ENCODE measurements at regions not wholly inside any gene's neighbourhood (a gene's known extent, or its start where the extent isn't known, plus 50 kb on each side); places are given as distances from the start of the nearest gene placed in this dataset.

DNA sequence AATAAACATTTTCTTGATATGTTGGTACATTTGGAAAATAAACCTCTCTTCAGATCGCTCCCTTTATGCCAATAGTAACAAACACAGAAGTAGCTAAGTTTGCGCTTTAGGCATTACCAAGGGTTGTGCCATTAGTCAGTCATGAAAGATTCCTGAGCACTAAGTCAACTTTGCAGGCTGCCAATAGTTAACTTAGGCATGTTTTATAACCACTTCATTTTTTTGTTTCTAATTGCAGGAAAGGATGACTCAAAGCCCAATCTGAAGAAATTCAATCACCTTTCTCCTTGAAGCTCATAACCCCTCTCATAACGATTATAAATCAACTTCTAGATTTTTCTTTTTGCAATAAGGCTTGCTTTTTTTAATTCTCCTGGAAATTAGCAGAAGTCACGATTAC is 517.0 kb downstream of the AGTPBP1 start:
- Mint-ChIP-seq H3K27me3 (no peaks in the 10 kb centered on the region), H3K4me1 (no peaks in the 10 kb centered on the region), H3K9me3 (ENCODE audit: insufficient read depth) (peaks cover 3% of the 10 kb centered on the region), H3K4me3 (no peak overlapping the region), H3K27ac (no peak overlapping the region)
- DNase-seq = no peak
- no peaks in the 10 kb centered on the region for H4K20me1 ChIP-seq (ENCODE audit: control insufficient read depth, insufficient read depth, low read length, poor library complexity, severe bottlenecking)
- ATAC-seq (ENCODE audit: low read depth) = no peak
- ChIA-PET POLR2A (no interaction called here), CTCF (no interaction called here)
- no peaks in the 10 kb centered on the region for H3K4me1 ChIP-seq (ENCODE audit: control insufficient read depth in 2 of 2, insufficient read depth in 2 of 2, low read length in 2 of 2)
- H3K9me3 ChIP-seq (ENCODE audit: control extremely low read depth in 1 of 3, control insufficient read depth in 2 of 3, insufficient read depth in 1 of 3, low read length in 2 of 3) = peaks cover 0 to 6% (median 0%) of the 10 kb centered on the region in 3 donors
- H3K79me2 ChIP-seq (ENCODE audit: control insufficient read depth, insufficient read depth, low read length) = no peaks in the 10 kb centered on the region
- no peak overlapping the region for H3K27ac ChIP-seq (ENCODE audit: low read length in 2 of 2)
- no peak overlapping the region for H2AFZ ChIP-seq (ENCODE audit: insufficient read depth, low read depth, low read length, poor library complexity, severe bottlenecking)
- no peaks in the 10 kb centered on the region for H3K36me3 ChIP-seq (replicated peaks in 1 of 2; ENCODE audit: control extremely low read depth in 1 of 2, control insufficient read depth in 1 of 2, extremely low read depth in 1 of 2, insufficient read depth in 2 of 2, low read length in 1 of 2)
- H3K9ac ChIP-seq (ENCODE audit: low read length) = no peak overlapping the region
- intact Hi-C loops (cut with micrococcal nuclease) = no loop called here
- TF ChIP-seq, protein P1, sequence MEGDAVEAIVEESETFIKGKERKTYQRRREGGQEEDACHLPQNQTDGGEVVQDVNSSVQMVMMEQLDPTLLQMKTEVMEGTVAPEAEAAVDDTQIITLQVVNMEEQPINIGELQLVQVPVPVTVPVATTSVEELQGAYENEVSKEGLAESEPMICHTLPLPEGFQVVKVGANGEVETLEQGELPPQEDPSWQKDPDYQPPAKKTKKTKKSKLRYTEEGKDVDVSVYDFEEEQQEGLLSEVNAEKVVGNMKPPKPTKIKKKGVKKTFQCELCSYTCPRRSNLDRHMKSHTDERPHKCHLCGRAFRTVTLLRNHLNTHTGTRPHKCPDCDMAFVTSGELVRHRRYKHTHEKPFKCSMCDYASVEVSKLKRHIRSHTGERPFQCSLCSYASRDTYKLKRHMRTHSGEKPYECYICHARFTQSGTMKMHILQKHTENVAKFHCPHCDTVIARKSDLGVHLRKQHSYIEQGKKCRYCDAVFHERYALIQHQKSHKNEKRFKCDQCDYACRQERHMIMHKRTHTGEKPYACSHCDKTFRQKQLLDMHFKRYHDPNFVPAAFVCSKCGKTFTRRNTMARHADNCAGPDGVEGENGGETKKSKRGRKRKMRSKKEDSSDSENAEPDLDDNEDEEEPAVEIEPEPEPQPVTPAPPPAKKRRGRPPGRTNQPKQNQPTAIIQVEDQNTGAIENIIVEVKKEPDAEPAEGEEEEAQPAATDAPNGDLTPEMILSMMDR (IDR thresholded peaks at IDR 0.05) = no peak
- TF ChIP-seq EZH2 (IDR thresholded peaks at IDR 0.05; ENCODE audit: borderline replicate concordance, insufficient read depth, low read depth, low read length, poor library complexity, severe bottlenecking) = no peak
- WGBS (ENCODE audit: insufficient coverage) = 90% methylated on average over 2 of the region's 4 CpGs
- H3K4me2 ChIP-seq (replicated peaks; ENCODE audit: low read depth, low read length, poor library complexity, severe bottlenecking) = no peak overlapping the region
- no peak overlapping the region for H3K4me3 ChIP-seq (ENCODE audit: control extremely low read depth in 1 of 5, extremely low read depth in 1 of 5, insufficient read depth in 1 of 5, low read depth in 2 of 5, low read length in 4 of 5)
- no peaks in the 10 kb centered on the region for H3K27me3 ChIP-seq (replicated peaks in 1 of 4; ENCODE audit: control extremely low read depth in 1 of 4, control insufficient read depth in 3 of 4, insufficient read depth in 4 of 4, low read length in 3 of 4)

DNA sequence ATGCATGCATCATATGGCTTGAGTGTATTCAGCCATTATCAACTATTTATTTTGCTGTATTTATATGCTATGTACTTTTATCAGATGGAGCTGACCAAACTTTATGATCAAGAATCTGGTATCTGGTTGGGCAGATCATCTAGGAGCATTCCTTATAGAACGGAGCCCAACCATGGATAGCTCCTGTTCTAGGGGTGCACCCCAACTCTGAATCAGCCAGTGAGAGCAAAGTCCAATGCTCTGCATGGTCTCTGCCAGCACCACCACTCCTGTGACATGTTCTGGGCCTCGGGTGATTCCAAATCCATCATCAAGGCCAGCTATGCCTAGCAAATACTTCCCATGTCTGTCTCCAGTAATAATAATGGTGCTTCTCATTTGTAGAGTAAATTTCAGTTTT is 517.5 kb downstream of the AGTPBP1 start:
- Histone ChIP-seq H3K9ac (ENCODE audit: low read length) (no peak overlapping the region), H3K4me1 (ENCODE audit: control insufficient read depth in 2 of 2, insufficient read depth in 2 of 2, low read length in 2 of 2) (no peaks in the 10 kb centered on the region), H4K20me1 (ENCODE audit: control insufficient read depth, insufficient read depth, low read length, poor library complexity, severe bottlenecking) (no peaks in the 10 kb centered on the region), H3K27ac (ENCODE audit: low read length in 2 of 2) (no peak overlapping the region), H3K9me3 (ENCODE audit: control extremely low read depth in 1 of 3, control insufficient read depth in 2 of 3, insufficient read depth in 1 of 3, low read length in 2 of 3) (peaks cover 0 to 6% (median 0%) of the 10 kb centered on the region in 3 donors), H3K79me2 (ENCODE audit: control insufficient read depth, insufficient read depth, low read length) (no peaks in the 10 kb centered on the region), H2AFZ (ENCODE audit: insufficient read depth, low read depth, low read length, poor library complexity, severe bottlenecking) (no peak overlapping the region), H3K4me2 (replicated peaks; ENCODE audit: low read depth, low read length, poor library complexity, severe bottlenecking) (no peak overlapping the region), H3K36me3 (replicated peaks in 1 of 2; ENCODE audit: control extremely low read depth in 1 of 2, control insufficient read depth in 1 of 2, extremely low read depth in 1 of 2, insufficient read depth in 2 of 2, low read length in 1 of 2) (no peaks in the 10 kb centered on the region), H3K4me3 (ENCODE audit: control extremely low read depth in 1 of 5, extremely low read depth in 1 of 5, insufficient read depth in 1 of 5, low read depth in 2 of 5, low read length in 4 of 5) (no peak overlapping the region), H3K27me3 (replicated peaks in 1 of 4; ENCODE audit: control extremely low read depth in 1 of 4, control insufficient read depth in 3 of 4, insufficient read depth in 4 of 4, low read length in 3 of 4) (no peaks in the 10 kb centered on the region)
- Mint-ChIP-seq H3K4me3 (no peak overlapping the region), H3K4me1 (no peaks in the 10 kb centered on the region), H3K9me3 (ENCODE audit: insufficient read depth) (peaks cover 3% of the 10 kb centered on the region), H3K27me3 (no peaks in the 10 kb centered on the region), H3K27ac (no peak overlapping the region)
- no peak for ATAC-seq (ENCODE audit: low read depth)
- 100% methylated on average over 2 of the region's 2 CpGs for WGBS (ENCODE audit: insufficient coverage)
- POLR2A ChIA-PET = no interaction called here
- intact Hi-C loops (cut with micrococcal nuclease) = no loop called here
- DNase-seq = no peak
- TF ChIP-seq, protein P1 (IDR thresholded peaks at IDR 0.05) = no peak
- no peak for TF ChIP-seq EZH2 (IDR thresholded peaks at IDR 0.05; ENCODE audit: borderline replicate concordance, insufficient read depth, low read depth, low read length, poor library complexity, severe bottlenecking)
- CTCF ChIA-PET = no interaction called here

All from B cell (primary cell).